ENCODE measurements at regions not wholly inside any gene's neighbourhood (a gene's known extent, or its start where the extent isn't known, plus 50 kb on each side); places are given as distances from the start of the nearest gene placed in this dataset.

- no peak for TF ChIP-seq SNAI2 (CRISPR knock-in tag; IDR thresholded peaks at IDR 0.05)
- no peak for TF ChIP-seq OSR1 (CRISPR knock-in tag; IDR thresholded peaks at IDR 0.05)
- no peak for TF ChIP-seq TOX (CRISPR knock-in tag; IDR thresholded peaks at IDR 0.05; ENCODE audit: borderline replicate concordance)
- no peak for TF ChIP-seq PATZ1 (CRISPR knock-in tag; IDR thresholded peaks at IDR 0.05; ENCODE audit: borderline replicate concordance)
- TF ChIP-seq GLIS3 (CRISPR knock-in tag; IDR thresholded peaks at IDR 0.05), result no peak
- TF ChIP-seq CREB5 (CRISPR knock-in tag; IDR thresholded peaks at IDR 0.05; ENCODE audit: low read depth), result no peak
- no peak for TF ChIP-seq ESRRG (CRISPR knock-in tag; IDR thresholded peaks at IDR 0.05)
- TF ChIP-seq CSDC2 (CRISPR knock-in tag; IDR thresholded peaks at IDR 0.05), result no peak
- TF ChIP-seq TCF4 (CRISPR knock-in tag; IDR thresholded peaks at IDR 0.05; ENCODE audit: borderline replicate concordance), result no peak
- no peak for ATAC-seq
Measured at GRCh38 chr1:219439376-219439775, 173.5 kb downstream of the ZC3H11B start.

GRCh38 chr1:219438386-219438785, 174.5 kb downstream of the ZC3H11B start:
- TF ChIP-seq ZFP30 (CRISPR knock-in tag; IDR thresholded peaks at IDR 0.05) (no peak), ZC3H10 (CRISPR knock-in tag; IDR thresholded peaks at IDR 0.05) (no peak), GLIS3 (CRISPR knock-in tag; IDR thresholded peaks at IDR 0.05) (no peak), CREB5 (CRISPR knock-in tag; IDR thresholded peaks at IDR 0.05; ENCODE audit: low read depth) (no peak), TOX (CRISPR knock-in tag; IDR thresholded peaks at IDR 0.05; ENCODE audit: borderline replicate concordance) (no peak), ZNF565 (CRISPR knock-in tag; conservative IDR thresholded peaks at IDR 0.05; ENCODE audit: low read depth) (no peak), OSR1 (CRISPR knock-in tag; IDR thresholded peaks at IDR 0.05) (no peak), ISL1 (CRISPR knock-in tag; IDR thresholded peaks at IDR 0.05) (no peak), ESRRG (CRISPR knock-in tag; IDR thresholded peaks at IDR 0.05) (no peak), TCF4 (CRISPR knock-in tag; IDR thresholded peaks at IDR 0.05; ENCODE audit: borderline replicate concordance) (no peak), ZNF70 (CRISPR knock-in tag; IDR thresholded peaks at IDR 0.05) (no peak), SNAI2 (CRISPR knock-in tag; IDR thresholded peaks at IDR 0.05) (no peak), CSRNP3 (CRISPR knock-in tag; IDR thresholded peaks at IDR 0.05) (no peak), POU6F1 (CRISPR knock-in tag; IDR thresholded peaks at IDR 0.05; ENCODE audit: borderline replicate concordance, low read depth) (no peak), ARNTL (CRISPR knock-in tag; IDR thresholded peaks at IDR 0.05; ENCODE audit: borderline replicate concordance, low read depth) (no peak), RARB (CRISPR knock-in tag; IDR thresholded peaks at IDR 0.05) (no peak)
- no peak for ATAC-seq

GRCh38 chr1:219434923-219435297, 178.0 kb downstream of the ZC3H11B start:
- TF ChIP-seq ZNF8 (CRISPR knock-in tag; IDR thresholded peaks at IDR 0.05) (no peak), ESRRG (CRISPR knock-in tag; IDR thresholded peaks at IDR 0.05) (no peak), CSDC2 (CRISPR knock-in tag; IDR thresholded peaks at IDR 0.05) (no peak), PPARA (CRISPR knock-in tag; IDR thresholded peaks at IDR 0.05; ENCODE audit: borderline replicate concordance) (no peak), POU6F1 (CRISPR knock-in tag; IDR thresholded peaks at IDR 0.05; ENCODE audit: borderline replicate concordance, low read depth) (no peak), CREB5 (CRISPR knock-in tag; IDR thresholded peaks at IDR 0.05; ENCODE audit: low read depth) (no peak)
- ATAC-seq, result no peak
